Left cardiac atrium (tissue), 4 donors: ENCODE measurements at regions not wholly inside any gene's neighbourhood (a gene's known extent, or its start where the extent isn't known, plus 50 kb on each side); places are given as distances from the start of the nearest gene placed in this dataset.
"Not testable (repeated sequence)": the region's sequence is repeated elsewhere in the genome, so short reads cannot be mapped to it uniquely, and the experiment has no call there.

Experiments
- ATAC-seq, 2 donors: fragments of 200-7000 bp; cut with Tn5 transposase; one replicate each; pipeline ENCODE4 v1.9.1; 2020; ENCODE audit warnings: mild to moderate bottlenecking in 2 of 2, moderate library complexity in 2 of 2
- DNase-seq: peaks from one replicate; pipeline ENCODE4 v3.0.0-alpha.2; 2020
- intact Hi-C, 2 donors: fragments of 100-400 bp; cut with DNase I; formaldehyde crosslinking; loops; one replicate each; pipeline versions ENCODE4 v1.14.1 to v1.15.1; 2022 to 2023
- donor health status: DM: no; HTN: yes; CAD: no.
- donor health status: DM: no; HTN: yes; CAD: no; lungs with severe emphysema.
- donor health status: DM: yes; HTN: yes; CAD: no.
- donor health status: Dilated cardiomyopathy.

DNA sequence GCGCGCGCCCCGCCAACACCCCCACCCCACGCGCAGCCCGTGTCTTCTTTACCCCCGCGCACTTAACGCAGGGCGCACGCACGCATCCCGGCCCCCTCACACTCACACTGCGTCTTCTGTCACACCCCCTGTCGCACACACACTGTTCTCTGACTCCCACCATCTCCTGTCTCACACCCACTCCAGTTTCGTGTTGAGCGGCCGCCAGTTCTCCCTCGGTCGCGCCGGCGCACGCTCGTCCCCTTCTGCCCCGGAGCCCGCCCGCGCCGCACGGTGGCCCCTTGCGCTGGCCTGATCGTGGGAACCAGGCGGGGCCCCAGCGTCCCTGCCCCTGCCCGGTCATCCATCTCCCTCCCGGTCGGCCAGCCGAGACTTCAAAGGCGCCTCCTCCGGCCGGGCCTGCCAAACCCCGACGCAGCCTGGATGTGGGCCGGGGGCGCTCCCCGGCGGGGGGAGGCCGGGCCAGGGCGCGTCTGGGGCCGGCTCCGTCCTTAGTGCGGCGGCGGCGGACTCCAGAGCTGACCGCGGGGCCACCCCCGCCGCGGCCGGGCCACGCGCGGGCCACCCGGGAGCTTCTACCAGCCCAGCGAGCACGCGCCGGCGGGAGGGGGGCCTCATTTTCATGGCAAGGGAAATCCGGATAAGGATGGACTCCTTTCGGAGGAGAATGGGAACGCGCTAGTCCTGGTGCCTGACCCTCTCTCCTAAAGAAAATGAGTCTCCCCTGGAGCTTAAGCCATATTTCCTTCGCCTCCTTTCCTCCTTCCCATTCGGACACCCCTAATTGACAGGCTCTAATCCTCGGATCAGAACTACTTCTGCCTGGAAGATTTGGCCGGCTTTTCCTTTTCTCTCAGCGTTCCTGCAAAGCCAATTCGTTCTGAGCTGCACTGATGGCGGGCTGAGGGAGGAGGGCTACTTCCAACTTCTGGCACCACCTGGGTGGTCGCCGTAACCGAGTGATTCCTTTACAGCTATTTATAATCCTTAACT, 82.0 kb upstream of the HMGA2 start:
- DNase-seq (peak; percentile 38), ATAC-seq (peak; percentile 75 to 82)
- intact Hi-C loops: no loop called here

DNA sequence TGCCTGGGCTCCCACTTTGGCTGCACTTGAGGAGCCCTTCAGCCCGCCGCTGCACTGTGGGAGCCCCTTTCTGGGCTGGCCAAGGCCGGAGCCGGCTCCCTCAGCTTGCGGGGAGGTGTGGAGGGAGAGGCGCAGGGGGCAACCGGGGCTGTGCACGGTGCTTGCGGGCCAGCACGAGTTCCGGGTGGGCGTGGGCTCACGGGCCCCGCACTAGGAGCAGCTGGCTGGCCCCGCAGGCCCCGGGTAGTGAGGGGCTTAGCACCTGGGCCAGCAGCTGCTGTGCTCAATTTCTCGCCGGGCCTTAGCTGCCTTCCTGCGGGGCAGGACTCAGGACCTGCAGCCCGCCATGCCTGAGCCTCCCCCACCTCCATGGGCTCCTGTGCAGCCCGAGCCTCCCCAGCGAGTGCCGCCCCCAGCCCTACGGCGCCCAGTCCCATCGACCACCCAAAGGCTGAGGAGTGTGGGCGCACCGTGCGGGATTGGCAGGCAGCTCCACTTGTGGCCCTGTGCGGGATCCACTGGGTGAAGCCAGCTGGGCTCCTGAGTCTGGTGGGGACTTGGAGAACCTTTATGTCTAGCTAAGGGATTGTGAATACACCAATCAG, 79.9 kb upstream of the HMGA2 start:
- DNase-seq, intact Hi-C loops, ATAC-seq: not testable (repeated sequence)

GRCh38 chr12:65747338-65747737, 76.9 kb upstream of the HMGA2 start:
- ATAC-seq: no peak
- intact Hi-C loops: no loop called here
- no peak for DNase-seq

DNA sequence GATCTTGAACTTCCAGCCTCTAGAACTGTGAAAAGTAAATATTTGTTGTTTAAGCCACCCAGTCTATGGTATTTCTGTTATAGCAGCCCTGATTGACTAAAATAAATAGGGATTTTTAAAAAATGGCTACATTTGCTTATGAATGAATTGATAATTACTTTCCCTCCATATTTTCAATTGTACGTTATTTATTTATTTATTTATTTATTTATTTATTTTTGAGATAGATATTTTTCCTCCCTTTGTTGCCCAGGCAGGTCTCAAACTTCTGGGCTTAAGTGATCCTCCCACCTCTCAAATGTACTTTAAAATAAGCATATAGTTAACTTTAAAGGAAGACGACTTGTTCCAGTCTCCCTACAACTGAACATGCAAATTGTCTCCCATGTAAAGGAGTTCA, 76.0 kb upstream of the HMGA2 start:
- no peak for ATAC-seq
- intact Hi-C loops: no loop called here
- no peak for DNase-seq

DNA sequence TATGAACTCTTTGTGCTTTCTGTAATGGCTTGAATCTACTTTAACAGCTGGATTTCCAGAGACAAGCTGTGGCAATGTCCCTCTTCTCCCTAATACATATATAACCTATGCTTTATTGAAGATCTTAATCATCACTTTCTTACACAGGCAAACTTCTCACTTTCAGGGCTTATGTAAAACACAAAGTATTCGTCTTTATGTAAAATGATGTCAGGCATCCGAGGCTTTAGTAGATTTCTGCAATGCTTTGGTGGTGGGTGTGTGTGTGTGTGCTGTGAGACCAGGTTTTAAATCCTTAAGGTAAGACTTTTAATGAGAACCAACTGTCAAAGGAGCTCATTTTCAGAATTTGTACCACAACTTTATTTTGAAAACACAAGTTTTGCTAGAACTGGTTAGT, 70.0 kb upstream of the HMGA2 start:
- intact Hi-C loops: no loop called here
- DNase-seq (no peak), ATAC-seq (no peak)

- no peak for DNase-seq
- intact Hi-C loops: no loop called here
- no peak for ATAC-seq
Measured at GRCh38 chr12:65754744-65755595, 69.3 kb upstream of the HMGA2 start.

DNA sequence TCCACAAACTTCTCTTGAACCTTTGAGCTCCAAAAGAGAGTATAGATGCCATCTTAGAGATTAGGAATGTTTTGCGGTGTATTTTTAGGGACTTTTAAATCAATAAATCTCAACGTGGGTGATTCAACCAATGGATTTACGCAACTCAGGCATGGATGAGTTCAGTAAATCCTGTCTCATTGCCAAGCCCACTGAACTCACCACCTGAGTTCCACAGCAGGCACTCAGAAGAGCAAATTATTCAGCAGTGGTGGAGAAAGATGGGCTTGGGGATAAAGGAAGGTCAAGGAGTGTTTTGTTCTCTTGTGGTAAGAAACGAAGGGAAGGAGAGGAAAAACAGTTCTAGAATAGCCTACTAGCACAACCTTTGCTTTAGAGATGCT, 68.7 kb upstream of the HMGA2 start:
- no peak for DNase-seq
- no peak for ATAC-seq
- intact Hi-C loops: no loop called here

DNA sequence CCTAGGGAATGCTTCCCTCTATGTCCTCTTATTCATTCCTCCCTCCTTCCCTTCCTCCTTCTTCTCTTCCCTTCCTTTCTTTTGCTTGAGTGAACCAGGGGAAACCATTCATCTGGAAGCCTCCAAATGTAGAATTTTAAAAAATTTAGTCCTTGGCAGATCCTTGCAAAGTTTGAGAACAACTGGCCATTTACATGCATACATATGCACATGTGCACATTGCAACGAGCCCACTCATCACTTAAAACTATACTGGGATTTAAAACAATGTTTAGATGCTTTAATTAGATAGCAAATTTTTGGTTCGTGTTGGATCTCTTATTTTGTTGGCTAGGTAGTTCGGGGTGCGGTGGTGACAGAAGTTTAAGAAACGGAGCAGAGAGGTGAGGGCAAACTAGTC, 68.0 kb upstream of the HMGA2 start:
- ATAC-seq: no peak
- DNase-seq: no peak
- intact Hi-C loops: no loop called here

GRCh38 chr12:65756956-65757511, 67.2 kb upstream of the HMGA2 start:
- ATAC-seq (no peak), DNase-seq (no peak)
- intact Hi-C loops: no loop called here

DNA sequence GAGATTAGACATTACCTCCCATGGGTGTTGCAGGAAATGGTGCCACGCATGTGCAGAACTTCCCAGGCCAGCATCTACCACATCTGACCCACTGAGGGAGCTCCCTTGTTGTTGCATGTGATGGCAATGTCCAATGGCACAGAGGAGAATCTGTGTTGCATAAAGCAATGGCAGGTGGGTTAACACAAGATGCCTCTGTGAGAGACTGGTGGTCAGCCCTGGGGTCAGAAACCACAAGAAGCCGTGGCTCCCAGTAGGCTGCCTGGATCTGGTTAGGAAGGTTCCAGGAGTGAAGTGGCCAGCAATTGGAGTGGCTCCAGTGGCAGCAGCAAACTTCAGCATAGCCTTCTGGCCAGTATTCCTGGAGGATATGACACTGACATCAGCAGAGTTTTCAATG, 65.9 kb upstream of the HMGA2 start:
- DNase-seq (no peak), ATAC-seq (no peak)
- intact Hi-C loops: no loop called here

GRCh38 chr12:65759735-65760134, 64.5 kb upstream of the HMGA2 start:
- intact Hi-C loops: no loop called here
- ATAC-seq: no peak
- no peak for DNase-seq

DNA sequence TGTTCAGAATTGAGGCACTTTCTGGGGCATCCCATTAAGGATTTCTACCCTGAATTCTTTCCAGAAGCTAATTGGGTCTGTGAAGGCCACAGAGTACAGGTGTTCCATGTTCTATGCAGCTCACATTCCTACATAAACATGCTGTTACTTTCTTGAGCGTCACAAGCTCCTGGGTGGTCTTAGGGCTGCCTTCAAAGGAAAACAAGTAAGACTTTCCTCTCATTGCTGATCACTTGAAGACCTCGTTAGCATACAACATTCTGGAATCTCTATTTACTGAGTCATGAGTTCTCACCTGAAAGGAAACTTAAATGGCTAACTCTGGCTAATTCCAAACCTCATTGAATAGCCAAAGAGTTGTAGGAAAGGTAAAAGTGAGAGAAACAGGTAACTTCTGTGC, 63.0 kb upstream of the HMGA2 start:
- intact Hi-C loops: no loop called here
- ATAC-seq (no peak), DNase-seq (no peak)

- DNase-seq (no peak), ATAC-seq (peak in 1 of 2 donors; percentile 37)
- intact Hi-C loops: no loop called here
Measured at GRCh38 chr12:65764325-65764724, 60.0 kb upstream of the HMGA2 start.

GRCh38 chr12:65765436-65765813, 58.9 kb upstream of the HMGA2 start:
- no peak for DNase-seq
- intact Hi-C loops: no loop called here
- peak in 1 of 2 donors; percentile 89 for ATAC-seq

DNA sequence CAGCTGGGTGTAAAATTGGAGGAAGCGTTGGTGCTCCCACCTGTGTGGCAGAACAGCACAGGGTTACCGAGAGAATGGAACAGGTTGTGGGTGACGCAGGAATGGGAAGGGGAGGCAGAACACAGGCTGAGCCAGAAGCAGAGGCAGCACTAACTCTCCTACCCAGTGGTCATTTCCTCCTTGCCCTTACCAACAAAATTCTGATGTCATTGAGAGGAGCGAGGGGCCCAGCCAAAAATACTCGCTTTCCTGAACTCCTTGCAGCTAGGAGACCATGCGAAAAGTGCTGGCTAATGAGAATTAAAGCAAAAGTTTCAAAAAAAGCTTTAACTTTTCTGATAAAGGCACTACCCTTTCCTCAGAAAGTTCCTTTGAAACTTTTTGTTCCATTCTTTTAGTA, 54.4 kb upstream of the HMGA2 start:
- intact Hi-C loops: no loop called here
- ATAC-seq (no peak), DNase-seq (no peak)
